SK-N-SH treated with all-trans-retinoic acid at 6 μM for 48 hours (cell line): ENCODE measurements at regions not wholly inside any gene's neighbourhood (a gene's known extent, or its start where the extent isn't known, plus 50 kb on each side); places are given as distances from the start of the nearest gene placed in this dataset.

Experiments
- ESRRG ChIP-seq: fragments of 250-450 bp; sonication (Bioruptor Pico); IDR thresholded peaks from 2 replicates; pipeline ENCODE4 v1.6.1; 2021; ENCODE audit warnings: mild to moderate bottlenecking
- ISL1 ChIP-seq: fragments of 250-450 bp; sonication (Bioruptor Pico); IDR thresholded peaks from 2 replicates; pipeline ENCODE4 v2.1.2; 2022; ENCODE audit warnings: mild to moderate bottlenecking, moderate library complexity
- TOX ChIP-seq: fragments of 250-450 bp; sonication (Bioruptor Pico); IDR thresholded peaks from 2 replicates; pipeline ENCODE4 v1.8.0; 2021; ENCODE audit warnings: mild to moderate bottlenecking, moderate library complexity, borderline replicate concordance
- ZC3H10 ChIP-seq: fragments of 250-450 bp; sonication (Bioruptor Pico); IDR thresholded peaks from 2 replicates; pipeline ENCODE4 v1.5.1; 2021; ENCODE audit warnings: mild to moderate bottlenecking, moderate library complexity
- ZFP3 ChIP-seq: fragments of 250-450 bp; sonication (Bioruptor Pico); IDR thresholded peaks from 2 replicates; pipeline ENCODE4 v1.5.0; 2020; ENCODE audit warnings: mild to moderate bottlenecking, moderate library complexity
- ZFP30 ChIP-seq: fragments of 450-650 bp; formaldehyde crosslinking; IDR thresholded peaks from 2 replicates; pipeline ENCODE4 v1.5.0; 2022; ENCODE audit warnings: mild to moderate bottlenecking, moderate library complexity
- ZNF565 ChIP-seq: fragments of 450-650 bp; formaldehyde crosslinking; conservative IDR thresholded peaks from 2 replicates; pipeline ENCODE4 v1.5.0; 2020; ENCODE audit warnings: low read depth, mild to moderate bottlenecking, moderate library complexity
- TF ChIP-seq, protein P1 (sequence below): fragments of 250-450 bp; sonication (Bioruptor Pico); IDR thresholded peaks from 2 replicates; pipeline ENCODE4 v1.8.0; 2021; ENCODE audit warnings: low read depth, mild to moderate bottlenecking, moderate library complexity, borderline replicate concordance
- TF ChIP-seq, protein P2 (sequence below): fragments of 250-450 bp; sonication (Bioruptor Pico); IDR thresholded peaks from 2 replicates; pipeline ENCODE4 v1.5.0; 2020; ENCODE audit warnings: mild to moderate bottlenecking, moderate library complexity
- TF ChIP-seq, protein P3 (sequence below): fragments of 250-450 bp; sonication (Bioruptor Pico); IDR thresholded peaks from 2 replicates; pipeline ENCODE4 v1.8.0; 2020; ENCODE audit warnings: mild to moderate bottlenecking, moderate library complexity, borderline replicate concordance

DNA sequence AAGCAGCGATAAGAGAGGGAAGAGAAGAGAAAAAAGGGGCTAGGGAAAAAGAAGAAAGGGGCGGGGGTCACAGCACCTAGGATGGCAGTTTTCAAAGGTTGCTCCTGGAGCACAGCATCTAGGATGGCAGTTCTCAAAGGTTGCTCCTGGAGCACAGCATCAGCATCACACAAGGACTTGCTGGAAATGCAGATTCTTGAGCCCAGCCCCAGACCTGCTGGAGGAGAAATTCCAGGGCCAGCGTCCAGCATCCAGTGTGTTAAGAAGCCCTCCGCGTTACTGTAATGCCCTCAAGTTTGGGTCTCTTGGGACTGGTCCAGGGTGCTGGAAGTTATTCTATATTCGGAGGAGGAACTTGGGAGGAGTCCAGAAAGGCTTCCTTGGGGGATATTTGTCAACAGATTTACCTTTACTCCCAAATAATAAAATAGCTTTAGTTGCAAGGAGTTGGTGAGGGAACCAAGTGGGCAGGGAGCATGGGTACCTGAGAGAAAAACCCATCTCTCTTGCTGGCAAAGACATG is 519.4 kb downstream of the SHQ1 start:
- TF ChIP-seq, protein P1, sequence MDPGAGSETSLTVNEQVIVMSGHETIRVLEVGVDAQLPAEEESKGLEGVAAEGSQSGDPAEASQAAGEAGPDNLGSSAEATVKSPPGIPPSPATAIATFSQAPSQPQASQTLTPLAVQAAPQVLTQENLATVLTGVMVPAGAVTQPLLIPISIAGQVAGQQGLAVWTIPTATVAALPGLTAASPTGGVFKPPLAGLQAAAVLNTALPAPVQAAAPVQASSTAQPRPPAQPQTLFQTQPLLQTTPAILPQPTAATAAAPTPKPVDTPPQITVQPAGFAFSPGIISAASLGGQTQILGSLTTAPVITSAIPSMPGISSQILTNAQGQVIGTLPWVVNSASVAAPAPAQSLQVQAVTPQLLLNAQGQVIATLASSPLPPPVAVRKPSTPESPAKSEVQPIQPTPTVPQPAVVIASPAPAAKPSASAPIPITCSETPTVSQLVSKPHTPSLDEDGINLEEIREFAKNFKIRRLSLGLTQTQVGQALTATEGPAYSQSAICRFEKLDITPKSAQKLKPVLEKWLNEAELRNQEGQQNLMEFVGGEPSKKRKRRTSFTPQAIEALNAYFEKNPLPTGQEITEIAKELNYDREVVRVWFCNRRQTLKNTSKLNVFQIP (CRISPR knock-in tag), result no peak
- TF ChIP-seq, protein P2, sequence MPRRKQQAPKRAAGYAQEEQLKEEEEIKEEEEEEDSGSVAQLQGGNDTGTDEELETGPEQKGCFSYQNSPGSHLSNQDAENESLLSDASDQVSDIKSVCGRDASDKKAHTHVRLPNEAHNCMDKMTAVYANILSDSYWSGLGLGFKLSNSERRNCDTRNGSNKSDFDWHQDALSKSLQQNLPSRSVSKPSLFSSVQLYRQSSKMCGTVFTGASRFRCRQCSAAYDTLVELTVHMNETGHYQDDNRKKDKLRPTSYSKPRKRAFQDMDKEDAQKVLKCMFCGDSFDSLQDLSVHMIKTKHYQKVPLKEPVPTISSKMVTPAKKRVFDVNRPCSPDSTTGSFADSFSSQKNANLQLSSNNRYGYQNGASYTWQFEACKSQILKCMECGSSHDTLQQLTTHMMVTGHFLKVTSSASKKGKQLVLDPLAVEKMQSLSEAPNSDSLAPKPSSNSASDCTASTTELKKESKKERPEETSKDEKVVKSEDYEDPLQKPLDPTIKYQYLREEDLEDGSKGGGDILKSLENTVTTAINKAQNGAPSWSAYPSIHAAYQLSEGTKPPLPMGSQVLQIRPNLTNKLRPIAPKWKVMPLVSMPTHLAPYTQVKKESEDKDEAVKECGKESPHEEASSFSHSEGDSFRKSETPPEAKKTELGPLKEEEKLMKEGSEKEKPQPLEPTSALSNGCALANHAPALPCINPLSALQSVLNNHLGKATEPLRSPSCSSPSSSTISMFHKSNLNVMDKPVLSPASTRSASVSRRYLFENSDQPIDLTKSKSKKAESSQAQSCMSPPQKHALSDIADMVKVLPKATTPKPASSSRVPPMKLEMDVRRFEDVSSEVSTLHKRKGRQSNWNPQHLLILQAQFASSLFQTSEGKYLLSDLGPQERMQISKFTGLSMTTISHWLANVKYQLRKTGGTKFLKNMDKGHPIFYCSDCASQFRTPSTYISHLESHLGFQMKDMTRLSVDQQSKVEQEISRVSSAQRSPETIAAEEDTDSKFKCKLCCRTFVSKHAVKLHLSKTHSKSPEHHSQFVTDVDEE (CRISPR knock-in tag), result no peak
- TF ChIP-seq ZC3H10 (CRISPR knock-in tag), result no peak
- TF ChIP-seq ZFP30, result no peak
- no peak for TF ChIP-seq ESRRG (CRISPR knock-in tag)
- TF ChIP-seq, protein P3, sequence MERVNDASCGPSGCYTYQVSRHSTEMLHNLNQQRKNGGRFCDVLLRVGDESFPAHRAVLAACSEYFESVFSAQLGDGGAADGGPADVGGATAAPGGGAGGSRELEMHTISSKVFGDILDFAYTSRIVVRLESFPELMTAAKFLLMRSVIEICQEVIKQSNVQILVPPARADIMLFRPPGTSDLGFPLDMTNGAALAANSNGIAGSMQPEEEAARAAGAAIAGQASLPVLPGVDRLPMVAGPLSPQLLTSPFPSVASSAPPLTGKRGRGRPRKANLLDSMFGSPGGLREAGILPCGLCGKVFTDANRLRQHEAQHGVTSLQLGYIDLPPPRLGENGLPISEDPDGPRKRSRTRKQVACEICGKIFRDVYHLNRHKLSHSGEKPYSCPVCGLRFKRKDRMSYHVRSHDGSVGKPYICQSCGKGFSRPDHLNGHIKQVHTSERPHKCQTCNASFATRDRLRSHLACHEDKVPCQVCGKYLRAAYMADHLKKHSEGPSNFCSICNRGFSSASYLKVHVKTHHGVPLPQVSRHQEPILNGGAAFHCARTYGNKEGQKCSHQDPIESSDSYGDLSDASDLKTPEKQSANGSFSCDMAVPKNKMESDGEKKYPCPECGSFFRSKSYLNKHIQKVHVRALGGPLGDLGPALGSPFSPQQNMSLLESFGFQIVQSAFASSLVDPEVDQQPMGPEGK (CRISPR knock-in tag), result no peak
- TF ChIP-seq ZFP3 (CRISPR knock-in tag), result no peak
- TF ChIP-seq ISL1 (CRISPR knock-in tag), result no peak
- no peak for TF ChIP-seq TOX (CRISPR knock-in tag)
- no peak for TF ChIP-seq ZNF565 (CRISPR knock-in tag)
